Tibial nerve (tissue), 4 donors: ENCODE measurements at regions not wholly inside any gene's neighbourhood (a gene's known extent, or its start where the extent isn't known, plus 50 kb on each side); places are given as distances from the start of the nearest gene placed in this dataset.

Experiments
- DNase-seq, 2 donors: peaks; one replicate each; pipeline ENCODE4 v3.0.0-alpha.2; 2019; ENCODE audit warnings: low spot score in 2 of 2
- H3K27ac ChIP-seq, 4 donors: fragments of 200-600 bp; sonication (generic) in 3 of 4; one replicate each; pipeline ENCODE4 v1.5.1; 2017 to 2019; ENCODE audit warnings: mild to moderate bottlenecking in 1 of 4
- H3K27me3 ChIP-seq, 2 donors: fragments of 200-600 bp; sonication (generic) in 1 of 2; one replicate each; pipeline versions ENCODE4 v1.5.1 to v1.6.0; 2017 to 2019
- H3K36me3 ChIP-seq, 3 donors: fragments of 200-600 bp; sonication (generic); one replicate each; pipeline ENCODE4 v1.5.1; 2018 to 2019
- H3K4me1 ChIP-seq, 4 donors: fragments of 200-600 bp; sonication (generic) in 3 of 4; one replicate each; pipeline ENCODE4 v1.5.1; 2017 to 2019
- H3K4me3 ChIP-seq, 4 donors: fragments of 200-600 bp; sonication (generic) in 3 of 4; one replicate each; pipeline ENCODE4 v1.5.1; 2017 to 2019; ENCODE audit warnings: mild to moderate bottlenecking in 1 of 4, moderate library complexity in 1 of 4
- H3K9me3 ChIP-seq, 4 donors: fragments of 200-600 bp; sonication (generic) in 3 of 4; one replicate each; pipeline ENCODE4 v1.5.1; 2017 to 2019
- EP300 ChIP-seq, 2 donors: sonication (generic); formaldehyde crosslinking; IDR thresholded peaks; one replicate each; pipeline ENCODE4 v1.6.1; 2017; ENCODE audit warnings: antibody characterized with exemption in 2 of 2, mild to moderate bottlenecking in 1 of 2
- POLR2A ChIP-seq, 2 donors: fragments of 450-650 bp; IDR thresholded peaks; one replicate each; pipeline ENCODE4 v1.6.1; 2017; ENCODE audit warnings: antibody characterized with exemption in 2 of 2, mild to moderate bottlenecking in 2 of 2, moderate library complexity in 2 of 2
- WGBS, 2 donors: methylation state at CpG; one replicate each; pipeline ENCODE4 v1.1.5; 2018; 5-methylcytosine and 5-hydroxymethylcytosine counted together
- TF ChIP-seq, protein P1 (sequence below), 5 experiments: fragments of 200-600 bp in 3 of 5; fragments of 450-650 bp in 2 of 5; sonication (generic) in 3 of 5; IDR thresholded peaks; one replicate each; pipeline ENCODE4 v1.5.1; 2016 to 2019; ENCODE audit warnings: antibody characterized with exemption in 5 of 5, mild to moderate bottlenecking in 3 of 5, moderate library complexity in 2 of 5

DNA sequence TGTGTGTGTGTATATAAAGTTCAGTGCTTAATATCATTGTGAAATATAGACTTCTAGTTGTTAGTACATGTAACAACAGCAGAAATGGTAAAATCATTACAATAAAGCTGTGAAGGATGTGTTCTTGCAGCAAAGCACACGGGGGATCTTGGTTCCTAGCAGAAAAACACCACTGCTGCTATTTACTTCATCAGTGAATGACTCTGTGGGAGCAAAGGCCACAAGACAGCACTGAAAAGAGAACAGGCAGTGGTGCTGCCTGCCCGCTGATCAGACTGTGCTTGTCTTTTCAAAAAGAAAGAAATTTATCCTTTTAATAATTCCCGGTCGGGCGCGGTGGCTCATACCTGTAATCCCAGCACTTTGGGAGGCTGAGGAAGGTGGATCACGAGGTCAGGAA is 689.9 kb upstream of the CITED2 start:
- Histone ChIP-seq H3K27me3 (no peaks in the 10 kb centered on the region), H3K27ac (peak overlapping the region in 3 of 4 donors; percentile 6 to 67 (median 62)), H3K4me1 (peaks cover 0 to 40% (median 16%) of the 10 kb centered on the region in 4 donors), H3K9me3 (no peaks in the 10 kb centered on the region), H3K4me3 (no peak overlapping the region), H3K36me3 (no peaks in the 10 kb centered on the region)
- TF ChIP-seq EP300 (IDR thresholded peaks at IDR 0.05) (no peak), POLR2A (IDR thresholded peaks at IDR 0.05) (no peak)
- TF ChIP-seq, protein P1, sequence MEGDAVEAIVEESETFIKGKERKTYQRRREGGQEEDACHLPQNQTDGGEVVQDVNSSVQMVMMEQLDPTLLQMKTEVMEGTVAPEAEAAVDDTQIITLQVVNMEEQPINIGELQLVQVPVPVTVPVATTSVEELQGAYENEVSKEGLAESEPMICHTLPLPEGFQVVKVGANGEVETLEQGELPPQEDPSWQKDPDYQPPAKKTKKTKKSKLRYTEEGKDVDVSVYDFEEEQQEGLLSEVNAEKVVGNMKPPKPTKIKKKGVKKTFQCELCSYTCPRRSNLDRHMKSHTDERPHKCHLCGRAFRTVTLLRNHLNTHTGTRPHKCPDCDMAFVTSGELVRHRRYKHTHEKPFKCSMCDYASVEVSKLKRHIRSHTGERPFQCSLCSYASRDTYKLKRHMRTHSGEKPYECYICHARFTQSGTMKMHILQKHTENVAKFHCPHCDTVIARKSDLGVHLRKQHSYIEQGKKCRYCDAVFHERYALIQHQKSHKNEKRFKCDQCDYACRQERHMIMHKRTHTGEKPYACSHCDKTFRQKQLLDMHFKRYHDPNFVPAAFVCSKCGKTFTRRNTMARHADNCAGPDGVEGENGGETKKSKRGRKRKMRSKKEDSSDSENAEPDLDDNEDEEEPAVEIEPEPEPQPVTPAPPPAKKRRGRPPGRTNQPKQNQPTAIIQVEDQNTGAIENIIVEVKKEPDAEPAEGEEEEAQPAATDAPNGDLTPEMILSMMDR (IDR thresholded peaks at IDR 0.05): no peak
- 74 to 80% methylated on average over 7 of the region's 7 CpGs for WGBS, 2 donors
- no peak for DNase-seq

DNA sequence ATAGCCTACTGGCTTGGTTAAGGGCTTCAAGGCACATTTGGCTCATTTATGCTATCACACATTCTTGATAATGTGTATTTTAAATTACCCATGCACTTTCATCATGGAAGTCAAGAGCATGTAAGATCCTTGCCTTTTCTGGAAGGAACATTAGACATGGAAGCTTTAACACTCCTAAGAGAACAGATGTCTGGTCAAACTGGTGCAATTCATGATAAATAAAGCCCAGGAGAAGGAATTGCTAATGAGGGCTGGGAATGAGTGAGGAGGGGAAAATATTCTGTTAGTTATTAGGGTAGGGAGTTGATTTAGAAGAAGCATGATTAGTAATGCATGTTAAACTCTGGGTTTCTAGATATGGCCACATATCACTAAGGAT is 688.6 kb upstream of the CITED2 start:
- TF ChIP-seq, protein P1 (IDR thresholded peaks at IDR 0.05): no peak
- TF ChIP-seq POLR2A (IDR thresholded peaks at IDR 0.05) (no peak), EP300 (IDR thresholded peaks at IDR 0.05) (no peak)
- Histone ChIP-seq H3K27me3 (no peaks in the 10 kb centered on the region), H3K27ac (peak overlapping the region; percentile 46 to 83 (median 71)), H3K4me1 (peaks cover 0 to 40% (median 16%) of the 10 kb centered on the region in 4 donors), H3K36me3 (no peaks in the 10 kb centered on the region), H3K4me3 (no peak overlapping the region), H3K9me3 (no peaks in the 10 kb centered on the region)
- no peak for DNase-seq

DNA sequence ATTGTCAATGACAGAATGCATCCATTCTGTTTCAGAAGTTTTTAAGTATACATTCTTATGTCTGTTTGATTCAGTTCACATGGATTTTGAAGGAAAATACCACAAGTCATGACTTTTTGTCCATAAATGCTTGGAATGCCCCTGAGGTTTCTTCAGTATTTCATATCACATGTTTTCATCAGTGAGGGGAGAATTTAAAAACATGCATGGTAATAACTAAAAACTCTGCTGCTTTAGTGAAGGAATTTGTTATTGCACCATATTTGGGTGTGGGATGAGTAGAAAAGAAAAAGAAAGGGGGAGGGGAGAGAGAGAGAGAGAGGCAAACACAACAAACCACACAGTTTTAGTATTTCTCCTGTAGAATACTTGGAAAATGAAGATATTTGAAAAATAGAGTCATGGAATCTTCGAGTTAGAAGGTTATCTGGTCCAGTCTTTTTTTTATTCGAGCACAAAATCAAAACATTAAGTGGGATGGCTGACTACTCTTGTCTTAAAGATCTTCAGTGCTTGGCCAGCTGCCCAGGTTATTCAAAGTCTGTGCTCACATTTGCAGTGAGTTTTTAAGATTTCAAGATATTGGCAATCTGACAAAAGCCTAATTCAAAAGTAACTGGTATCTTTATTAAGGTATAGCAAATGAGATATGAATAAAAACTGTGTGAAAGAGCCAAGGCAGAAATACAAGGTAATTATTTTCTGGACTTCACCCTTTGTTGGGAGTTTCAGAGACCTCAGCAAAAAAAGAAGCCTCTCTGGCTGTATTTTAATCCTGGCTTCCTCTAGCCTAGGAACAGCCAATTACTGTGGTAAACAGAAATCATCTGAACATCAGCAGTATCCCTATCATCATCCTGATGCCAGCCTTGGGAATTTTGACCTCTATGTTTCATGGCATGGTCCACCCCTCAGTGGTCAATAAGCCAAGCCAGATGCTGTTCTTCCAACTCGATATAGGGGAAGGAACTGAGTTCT is 687.9 kb upstream of the CITED2 start:
- Histone ChIP-seq H3K27me3 (no peaks in the 10 kb centered on the region), H3K9me3 (no peaks in the 10 kb centered on the region), H3K27ac (peak overlapping the region; percentile 46 to 83 (median 71)), H3K4me3 (no peak overlapping the region), H3K36me3 (no peaks in the 10 kb centered on the region), H3K4me1 (peaks cover 0 to 40% (median 16%) of the 10 kb centered on the region in 4 donors)
- peak; percentile 62 to 78 for DNase-seq
- peak in 1 of 2 donors; percentile 65 for TF ChIP-seq EP300 (IDR thresholded peaks at IDR 0.05)
- TF ChIP-seq POLR2A (IDR thresholded peaks at IDR 0.05): no peak
- 15 to 22% methylated on average over 3 of the region's 3 CpGs for WGBS, 2 donors

DNA sequence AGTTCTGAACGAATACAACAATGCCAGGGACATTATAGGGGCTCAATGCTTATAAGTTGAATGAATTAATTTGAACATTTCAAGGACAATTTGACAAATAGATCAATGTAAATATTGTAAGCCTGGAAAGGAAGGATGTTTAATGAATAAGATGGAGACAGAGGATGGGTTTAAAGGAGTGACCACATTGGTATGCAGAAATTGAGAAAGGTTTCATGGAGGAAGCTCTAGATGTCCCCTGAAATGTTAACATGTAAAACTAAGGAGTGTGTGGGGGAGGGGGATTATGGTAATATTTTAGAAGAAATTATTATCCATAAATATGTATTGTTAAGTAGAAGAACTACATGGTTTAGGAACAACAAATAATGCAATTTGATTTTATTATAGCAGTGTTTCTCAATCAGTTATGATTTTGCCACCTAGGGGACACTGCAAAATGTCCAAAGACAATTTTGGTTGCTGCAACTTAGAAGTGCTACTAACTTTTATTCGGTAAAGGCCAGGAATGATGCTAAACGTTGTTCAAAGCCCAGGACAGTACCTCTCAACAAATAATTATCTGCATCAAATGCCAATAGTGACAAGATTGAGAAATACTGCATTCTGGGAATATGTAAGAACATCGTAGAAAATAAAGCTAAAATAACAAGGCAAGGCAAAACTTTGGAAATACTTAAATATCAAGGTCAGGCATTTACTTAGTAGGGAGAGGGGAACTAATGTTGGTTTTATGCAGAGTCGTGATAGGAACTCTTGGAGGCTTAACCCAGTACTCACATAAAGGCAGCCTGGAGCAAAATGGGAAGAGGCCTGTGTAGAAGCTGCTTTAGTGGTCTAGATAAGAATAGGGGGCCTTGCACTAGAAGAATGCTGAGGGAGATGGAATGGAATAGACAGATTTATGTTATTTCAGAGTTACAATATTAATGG is 686.9 kb upstream of the CITED2 start:
- H3K9me3 ChIP-seq: no peaks in the 10 kb centered on the region
- no peaks in the 10 kb centered on the region for H3K36me3 ChIP-seq
- H3K27me3 ChIP-seq: no peaks in the 10 kb centered on the region
- whole genome bisulfite sequencing, 2 donors: 44 to 48% methylated on average over 5 of the region's 5 CpGs
- H3K4me1 ChIP-seq: peaks cover 0 to 40% (median 16%) of the 10 kb centered on the region in 4 donors
- H3K27ac ChIP-seq: peak overlapping the region in 3 of 4 donors; percentile 46 to 83 (median 81)
- TF ChIP-seq EP300 (IDR thresholded peaks at IDR 0.05) (peak in 1 of 2 donors; percentile 52), POLR2A (IDR thresholded peaks at IDR 0.05) (no peak)
- TF ChIP-seq, protein P1 (IDR thresholded peaks at IDR 0.05): peak in 1 of 5 experiments; percentile 14
- no peak for DNase-seq
- no peak overlapping the region for H3K4me3 ChIP-seq

DNA sequence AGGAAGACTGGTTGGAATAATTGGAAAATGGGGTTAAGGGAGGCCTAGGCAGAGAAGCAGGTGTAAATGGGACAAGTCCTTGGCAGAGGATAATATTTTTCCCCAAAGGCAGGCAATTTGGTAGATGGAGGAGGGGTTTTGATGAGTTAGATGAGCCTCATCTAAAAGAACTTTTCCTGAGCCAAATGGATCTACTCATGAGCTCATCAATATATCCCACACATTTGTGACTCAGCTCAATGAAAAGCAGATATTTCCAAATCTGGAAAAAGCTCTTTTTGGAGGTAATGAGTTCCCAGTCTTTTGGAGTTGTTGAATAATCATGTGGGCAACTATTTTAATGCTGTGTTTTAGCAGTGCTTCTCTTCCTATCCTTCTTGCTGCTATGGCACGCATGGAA is 685.5 kb upstream of the CITED2 start:
- peaks cover 0 to 40% (median 16%) of the 10 kb centered on the region in 4 donors for H3K4me1 ChIP-seq
- H3K27ac ChIP-seq: no peak overlapping the region
- no peaks in the 10 kb centered on the region for H3K9me3 ChIP-seq
- H3K27me3 ChIP-seq: no peaks in the 10 kb centered on the region
- 96 to 97% methylated on average over 1 of the region's 1 CpG for WGBS, 2 donors
- TF ChIP-seq POLR2A (IDR thresholded peaks at IDR 0.05) (no peak), EP300 (IDR thresholded peaks at IDR 0.05) (no peak)
- TF ChIP-seq, protein P1 (IDR thresholded peaks at IDR 0.05): no peak
- no peak for DNase-seq
- H3K36me3 ChIP-seq: no peaks in the 10 kb centered on the region
- no peak overlapping the region for H3K4me3 ChIP-seq
